CD14-positive monocyte (primary cell): ENCODE measurements at regions not wholly inside any gene's neighbourhood (a gene's known extent, or its start where the extent isn't known, plus 50 kb on each side); places are given as distances from the start of the nearest gene placed in this dataset.

ENCODE experiments used
- DNase-seq, 3 donors: peaks; one replicate each; pipeline ENCODE4 v3.0.0-alpha.2; 2011 to 2022
- H2AFZ ChIP-seq: 2 replicates; pipeline ENCODE4 v1.6.0; 2012; ENCODE audit warnings: mild to moderate bottlenecking, low read depth, low read length, inconsistent platforms; ENCODE audit not compliant: insufficient read depth, poor library complexity, severe bottlenecking
- H3K27ac ChIP-seq, 2 donors: 1 replicate in 1 of 2; 2 replicates in 1 of 2; pipeline ENCODE4 v1.5.1; 2012 to 2013; ENCODE audit warnings: low read length in 2 of 2, control low read depth in 1 of 2, inconsistent platforms in 1 of 2, low read depth in 1 of 2, mild to moderate bottlenecking in 1 of 2
- H3K27me3 ChIP-seq, 2 donors: one replicate each; pipeline versions ENCODE4 v1.6.0 to v1.6.1; 2011 to 2013; ENCODE audit warnings: low read length in 2 of 2; ENCODE audit not compliant: control insufficient read depth in 2 of 2, insufficient read depth in 2 of 2
- H3K36me3 ChIP-seq, 2 donors: replicated peaks in 1 of 2; 1 replicate in 1 of 2; 2 replicates in 1 of 2; pipeline versions ENCODE4 v1.5.1 to v1.6.1; 2012 to 2013; ENCODE audit warnings: low read length in 2 of 2, control low read depth in 1 of 2, inconsistent platforms in 1 of 2, mild to moderate bottlenecking in 1 of 2; ENCODE audit not compliant: insufficient read depth in 2 of 2, control insufficient read depth in 1 of 2
- H3K4me1 ChIP-seq, 2 donors: 1 replicate in 1 of 2; 2 replicates in 1 of 2; pipeline versions ENCODE4 v1.5.1 to v1.6.1; 2012 to 2013; ENCODE audit warnings: low read length in 2 of 2, control low read depth in 1 of 2, inconsistent platforms in 1 of 2, mild to moderate bottlenecking in 1 of 2, moderate library complexity in 1 of 2; ENCODE audit not compliant: insufficient read depth in 2 of 2, control insufficient read depth in 1 of 2
- H3K4me2 ChIP-seq: replicated peaks from 2 replicates; pipeline ENCODE3; 2012; ENCODE audit warnings: low read length, moderate library complexity, mild to moderate bottlenecking; ENCODE audit not compliant: poor library complexity, severe bottlenecking; ENCODE audit errors: extremely low read depth
- H3K4me3 ChIP-seq, 3 experiments: fragments of 200-600 bp in 1 of 3; sonication (generic) in 1 of 3; replicated peaks in 1 of 3; 1 replicate in 2 of 3; 2 replicates in 1 of 3; pipeline ENCODE4 v1.5.1; 2011 to 2013; ENCODE audit warnings: low read length in 3 of 3, mild to moderate bottlenecking in 3 of 3, control low read depth in 2 of 3, low read depth in 2 of 3, inconsistent platforms in 1 of 3, moderate library complexity in 1 of 3
- H3K79me2 ChIP-seq: 2 replicates; pipeline ENCODE4 v1.6.0; 2012; ENCODE audit warnings: mild to moderate bottlenecking, control low read depth, inconsistent platforms, low read length, moderate library complexity; ENCODE audit not compliant: insufficient read depth
- H3K9ac ChIP-seq: 2 replicates; pipeline ENCODE4 v1.6.0; 2017; ENCODE audit warnings: low read length, mild to moderate bottlenecking; ENCODE audit not compliant: insufficient read depth, poor library complexity, severe bottlenecking
- H3K9me3 ChIP-seq, 2 donors: replicated peaks in 1 of 2; 1 replicate in 1 of 2; 2 replicates in 1 of 2; pipeline versions ENCODE4 v1.5.1 to v1.6.1; 2012 to 2013; ENCODE audit warnings: low read length in 2 of 2, control low read depth in 1 of 2; ENCODE audit not compliant: control insufficient read depth in 1 of 2, insufficient read depth in 1 of 2
- H4K20me1 ChIP-seq: 2 replicates; pipeline ENCODE4 v1.6.0; 2012; ENCODE audit warnings: mild to moderate bottlenecking, low read length, control low read depth, moderate library complexity; ENCODE audit not compliant: insufficient read depth
- H3K27ac Mint-ChIP-seq, 7 donors: one replicate each; pipeline ENCODE4 v1.8.0; 2020; ENCODE audit warnings: mild to moderate bottlenecking in 7 of 7, mixed read lengths in 7 of 7, moderate library complexity in 6 of 7, inconsistent platforms in 2 of 7
- H3K27me3 Mint-ChIP-seq, 3 donors: one replicate each; pipeline ENCODE4 v1.8.0; 2021 to 2022; ENCODE audit warnings: low read depth in 3 of 3, mild to moderate bottlenecking in 3 of 3, mixed read lengths in 3 of 3, moderate library complexity in 3 of 3, inconsistent platforms in 1 of 3
- H3K36me3 Mint-ChIP-seq, 2 donors: one replicate each; pipeline ENCODE4 v1.8.0; 2020; ENCODE audit warnings: mixed read lengths in 2 of 2, inconsistent platforms in 1 of 2, mild to moderate bottlenecking in 1 of 2
- H3K4me1 Mint-ChIP-seq: one replicate; pipeline ENCODE4 v1.8.0; 2020; ENCODE audit warnings: mild to moderate bottlenecking, mixed read lengths
- H3K4me3 Mint-ChIP-seq, 2 donors: one replicate each; pipeline ENCODE4 v1.8.0; 2020; ENCODE audit warnings: mild to moderate bottlenecking in 2 of 2, mixed read lengths in 2 of 2, moderate library complexity in 1 of 2
- H3K9me3 Mint-ChIP-seq, 7 donors: one replicate each; pipeline ENCODE4 v1.8.0; 2020 to 2022; ENCODE audit warnings: mixed read lengths in 7 of 7, mild to moderate bottlenecking in 6 of 7, moderate library complexity in 6 of 7, inconsistent platforms in 2 of 7
- CTCF ChIP-seq: fragments of 200-600 bp; IDR thresholded peaks from one replicate; pipeline ENCODE4 v1.8.0; 2022; ENCODE audit warnings: antibody characterized with exemption, mild to moderate bottlenecking
- WGBS: methylation state at CpG from one replicate; pipeline ENCODE4 v1.1.5; 2013; ENCODE audit warnings: missing lambda C conversion rate; ENCODE audit not compliant: insufficient coverage; 5-methylcytosine and 5-hydroxymethylcytosine counted together
- intact Hi-C, 2 donors: fragments of 100-400 bp; cut with micrococcal nuclease; formaldehyde crosslinking; loops; one replicate each; pipeline versions ENCODE4 v1.15.0 to v1.15.1; 2023

- no peaks in the 10 kb centered on the region for H4K20me1 ChIP-seq
- H3K36me3 ChIP-seq = no peaks in the 10 kb centered on the region
- Mint-ChIP-seq H3K9me3 (peaks cover 0 to 5% (median 4%) of the 10 kb centered on the region in 7 donors), H3K36me3 (no peaks in the 10 kb centered on the region), H3K27ac (no peak overlapping the region), H3K27me3 (peaks cover 0 to 2% (median under 1%) of the 10 kb centered on the region in 3 donors), H3K4me1 (no peaks in the 10 kb centered on the region), H3K4me3 (no peak overlapping the region)
- DNase-seq = no peak
- H3K9ac ChIP-seq = no peak overlapping the region
- no peaks in the 10 kb centered on the region for H3K79me2 ChIP-seq
- H3K4me2 ChIP-seq = no peak overlapping the region
- H2AFZ ChIP-seq = no peak overlapping the region
- no peak overlapping the region for H3K27ac ChIP-seq
- TF ChIP-seq CTCF = no peak
- H3K9me3 ChIP-seq = peaks cover 0 to 6% of the 10 kb centered on the region in 2 donors
- intact Hi-C loops = no loop called here
- no peaks in the 10 kb centered on the region for H3K27me3 ChIP-seq
- H3K4me3 ChIP-seq = no peak overlapping the region
- H3K4me1 ChIP-seq = no peaks in the 10 kb centered on the region
Measured at GRCh38 chrX:139039041-139039440, 327.5 kb upstream of the FGF13 start.

- H3K27ac ChIP-seq = no peak overlapping the region
- H3K4me2 ChIP-seq = no peak overlapping the region
- H3K4me1 ChIP-seq = peaks cover 2 to 3% of the 10 kb centered on the region in 2 donors
- no peaks in the 10 kb centered on the region for H3K9me3 ChIP-seq
- DNase-seq = no peak
- H3K9me3 Mint-ChIP-seq = peaks cover 0 to 2% (median 0%) of the 10 kb centered on the region in 7 donors
- H3K27ac Mint-ChIP-seq = no peak overlapping the region
- no peaks in the 10 kb centered on the region for H3K27me3 ChIP-seq
- TF ChIP-seq CTCF = no peak
- H2AFZ ChIP-seq = no peak overlapping the region
- H4K20me1 ChIP-seq = no peaks in the 10 kb centered on the region
- H3K27me3 Mint-ChIP-seq = peaks cover 0 to 1% (median 1%) of the 10 kb centered on the region in 3 donors
- intact Hi-C loops = no loop called here
- peaks cover 5% of the 10 kb centered on the region for H3K4me1 Mint-ChIP-seq
- H3K36me3 ChIP-seq = no peaks in the 10 kb centered on the region
- no peaks in the 10 kb centered on the region for H3K36me3 Mint-ChIP-seq
- H3K9ac ChIP-seq = no peak overlapping the region
- H3K4me3 Mint-ChIP-seq = no peak overlapping the region
- no peaks in the 10 kb centered on the region for H3K79me2 ChIP-seq
- H3K4me3 ChIP-seq = no peak overlapping the region
- no CpG with 5 or more reads among the region's 1 CpG for WGBS
Measured at GRCh38 chrX:139026811-139027210, 315.3 kb upstream of the FGF13 start.
